ENCODE measurements at regions not wholly inside any gene's neighbourhood (a gene's known extent, or its start where the extent isn't known, plus 50 kb on each side); places are given as distances from the start of the nearest gene placed in this dataset.

- ChIA-PET POLR2A (no interaction called here), CTCF (no interaction called here)
- Histone ChIP-seq H3K27ac (ENCODE audit: insufficient read depth, low read depth, low read length) (no peak overlapping the region), H3K9me1 (replicated peaks; ENCODE audit: control insufficient read depth, extremely low read depth, insufficient read depth, low read length) (no peaks in the 10 kb centered on the region), H3K27me3 (ENCODE audit: control insufficient read depth in 2 of 2, insufficient read depth in 2 of 2, low read length in 2 of 2) (peaks cover 0 to 1% of the 10 kb centered on the region in 2 experiments), H2AFZ (ENCODE audit: low read depth, low read length) (no peak overlapping the region), H3K4me3 (replicated peaks in 1 of 3; ENCODE audit: insufficient read depth in 1 of 3, low read depth in 1 of 3, low read length in 3 of 3) (no peak overlapping the region), H3K4me1 (ENCODE audit: control insufficient read depth, extremely low read depth, insufficient read depth, low read length) (no peaks in the 10 kb centered on the region), H3K9me3 (replicated peaks; ENCODE audit: control insufficient read depth, insufficient read depth, low read length) (no peaks in the 10 kb centered on the region), H3K36me3 (ENCODE audit: control insufficient read depth in 2 of 2, extremely low read depth in 1 of 2, insufficient read depth in 2 of 2, low read length in 2 of 2) (no peaks in the 10 kb centered on the region), H3K9ac (replicated peaks; ENCODE audit: extremely low read depth, insufficient read depth, low read length) (no peak overlapping the region), H4K20me1 (replicated peaks; ENCODE audit: control insufficient read depth, extremely low read depth, insufficient read depth, low read length) (no peaks in the 10 kb centered on the region), H3K4me2 (ENCODE audit: insufficient read depth, low read length) (no peak overlapping the region), H3K79me2 (ENCODE audit: control insufficient read depth, insufficient read depth, low read length) (no peaks in the 10 kb centered on the region)
- TF ChIP-seq, protein P1, sequence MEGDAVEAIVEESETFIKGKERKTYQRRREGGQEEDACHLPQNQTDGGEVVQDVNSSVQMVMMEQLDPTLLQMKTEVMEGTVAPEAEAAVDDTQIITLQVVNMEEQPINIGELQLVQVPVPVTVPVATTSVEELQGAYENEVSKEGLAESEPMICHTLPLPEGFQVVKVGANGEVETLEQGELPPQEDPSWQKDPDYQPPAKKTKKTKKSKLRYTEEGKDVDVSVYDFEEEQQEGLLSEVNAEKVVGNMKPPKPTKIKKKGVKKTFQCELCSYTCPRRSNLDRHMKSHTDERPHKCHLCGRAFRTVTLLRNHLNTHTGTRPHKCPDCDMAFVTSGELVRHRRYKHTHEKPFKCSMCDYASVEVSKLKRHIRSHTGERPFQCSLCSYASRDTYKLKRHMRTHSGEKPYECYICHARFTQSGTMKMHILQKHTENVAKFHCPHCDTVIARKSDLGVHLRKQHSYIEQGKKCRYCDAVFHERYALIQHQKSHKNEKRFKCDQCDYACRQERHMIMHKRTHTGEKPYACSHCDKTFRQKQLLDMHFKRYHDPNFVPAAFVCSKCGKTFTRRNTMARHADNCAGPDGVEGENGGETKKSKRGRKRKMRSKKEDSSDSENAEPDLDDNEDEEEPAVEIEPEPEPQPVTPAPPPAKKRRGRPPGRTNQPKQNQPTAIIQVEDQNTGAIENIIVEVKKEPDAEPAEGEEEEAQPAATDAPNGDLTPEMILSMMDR (IDR thresholded peaks at IDR 0.05; ENCODE audit: extremely low read depth in 1 of 2, insufficient read depth in 1 of 2, low read depth in 1 of 2, low read length in 2 of 2) = no peak
- TF ChIP-seq, protein P2, sequence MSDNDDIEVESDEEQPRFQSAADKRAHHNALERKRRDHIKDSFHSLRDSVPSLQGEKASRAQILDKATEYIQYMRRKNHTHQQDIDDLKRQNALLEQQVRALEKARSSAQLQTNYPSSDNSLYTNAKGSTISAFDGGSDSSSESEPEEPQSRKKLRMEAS (IDR thresholded peaks at IDR 0.05; ENCODE audit: insufficient read depth, insufficient read length) = no peak
- no peak for DNase-seq (ENCODE audit: low read depth, low spot score)
- FAIRE-seq = no peak
- no TSS peak for BruUV-seq (replicated peaks)
- intact Hi-C loops (cut with micrococcal nuclease) = no loop called here
- dilution Hi-C loops (cut with MboI; ENCODE audit: extremely low pct_ligation_motif_present, low sequenced_read_pairs) = no loop called here
These were observed 303.7 kb upstream of the RUNX1 start for GRCh38 chr21:35352793-35353192.

DNA sequence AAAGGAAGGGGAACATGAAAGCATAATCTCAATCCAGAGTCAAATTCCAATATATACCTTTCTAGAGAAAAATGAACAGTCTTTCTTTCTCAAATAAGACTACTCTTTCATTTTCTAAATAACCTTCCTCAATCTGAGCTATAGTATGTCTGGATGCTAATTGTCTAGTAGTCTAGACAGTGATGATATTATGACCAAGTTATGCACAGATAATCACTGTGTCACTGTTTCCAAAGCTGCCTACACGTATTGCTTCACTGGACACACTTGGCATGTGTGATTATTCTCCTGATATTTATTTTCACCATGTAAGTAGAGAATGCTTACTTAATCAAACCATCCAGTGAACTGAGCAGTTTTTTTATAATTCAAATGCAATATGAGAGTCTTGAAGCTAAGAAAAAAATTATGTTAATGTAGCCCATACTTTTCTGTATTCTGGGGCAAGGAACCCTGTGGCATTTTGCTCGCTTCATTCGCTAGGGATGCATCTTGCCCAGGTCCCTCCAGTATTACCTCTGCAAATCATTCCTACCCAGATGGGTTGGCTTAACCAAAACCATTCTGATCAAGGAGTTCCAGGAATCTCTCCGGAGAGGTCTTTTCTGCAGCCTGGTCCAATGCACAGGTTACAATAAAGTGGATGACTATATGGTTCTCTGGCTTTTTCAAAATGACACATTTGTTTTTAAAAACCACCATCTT, 303.1 kb upstream of the RUNX1 start:
- CTCF ChIA-PET = no interaction called here
- H3K9ac ChIP-seq (replicated peaks; ENCODE audit: extremely low read depth, insufficient read depth, low read length) = no peak overlapping the region

More for the DNA sequence above, 303.1 kb upstream of the RUNX1 start:
- no TSS peak for BruUV-seq (replicated peaks)
- intact Hi-C loops (cut with micrococcal nuclease) (no loop called here), dilution Hi-C loops (cut with MboI; ENCODE audit: extremely low pct_ligation_motif_present, low sequenced_read_pairs) (no loop called here)
- Histone ChIP-seq H3K9me3 (replicated peaks; ENCODE audit: control insufficient read depth, insufficient read depth, low read length) (no peaks in the 10 kb centered on the region), H3K27me3 (ENCODE audit: control insufficient read depth in 2 of 2, insufficient read depth in 2 of 2, low read length in 2 of 2) (peaks cover 0 to 3% of the 10 kb centered on the region in 2 experiments), H2AFZ (ENCODE audit: low read depth, low read length) (no peak overlapping the region), H4K20me1 (replicated peaks; ENCODE audit: control insufficient read depth, extremely low read depth, insufficient read depth, low read length) (no peaks in the 10 kb centered on the region), H3K27ac (ENCODE audit: insufficient read depth, low read depth, low read length) (no peak overlapping the region), H3K9me1 (replicated peaks; ENCODE audit: control insufficient read depth, extremely low read depth, insufficient read depth, low read length) (no peaks in the 10 kb centered on the region), H3K4me2 (ENCODE audit: insufficient read depth, low read length) (no peak overlapping the region), H3K4me3 (replicated peaks in 1 of 3; ENCODE audit: insufficient read depth in 1 of 3, low read depth in 1 of 3, low read length in 3 of 3) (no peak overlapping the region), H3K79me2 (ENCODE audit: control insufficient read depth, insufficient read depth, low read length) (no peaks in the 10 kb centered on the region), H3K36me3 (ENCODE audit: control insufficient read depth in 2 of 2, extremely low read depth in 1 of 2, insufficient read depth in 2 of 2, low read length in 2 of 2) (no peaks in the 10 kb centered on the region), H3K4me1 (ENCODE audit: control insufficient read depth, extremely low read depth, insufficient read depth, low read length) (no peaks in the 10 kb centered on the region)
- TF ChIP-seq POLR2AphosphoS5 (IDR thresholded peaks at IDR 0.05; ENCODE audit: insufficient read depth, low read depth, low read length) = no peak
- TF ChIP-seq, protein P2 (IDR thresholded peaks at IDR 0.05; ENCODE audit: insufficient read depth, insufficient read length) = no peak
- no peak for TF ChIP-seq GATA2 (IDR thresholded peaks at IDR 0.05; ENCODE audit: insufficient read depth, insufficient read length, low read depth, low read length)
- TF ChIP-seq, protein P1 (IDR thresholded peaks at IDR 0.05; ENCODE audit: extremely low read depth in 1 of 2, insufficient read depth in 1 of 2, low read depth in 1 of 2, low read length in 2 of 2) = no peak
- no peak for TF ChIP-seq EZH2 (IDR thresholded peaks at IDR 0.05; ENCODE audit: borderline replicate concordance, low read depth, low read length, severe bottlenecking)
- TF ChIP-seq MYC (IDR thresholded peaks at IDR 0.05; ENCODE audit: low read depth, low read length) = no peak
- no peak for TF ChIP-seq POLR2A (IDR thresholded peaks at IDR 0.05; ENCODE audit: low read depth, low read length)
- TF ChIP-seq JUN (IDR thresholded peaks at IDR 0.05; ENCODE audit: borderline replicate concordance, insufficient read depth, insufficient read length, low read depth) = no peak
- no peak for TF ChIP-seq FOS (IDR thresholded peaks at IDR 0.05; ENCODE audit: borderline replicate concordance, insufficient read depth, low read length)
- DNase-seq (ENCODE audit: low read depth, low spot score) (no peak), FAIRE-seq (no peak)
- POLR2A ChIA-PET = no interaction called here

Measured in endothelial cell of umbilical vein (primary cell).